ENCODE measurements at regions not wholly inside any gene's neighbourhood (a gene's known extent, or its start where the extent isn't known, plus 50 kb on each side); places are given as distances from the start of the nearest gene placed in this dataset.
"Not testable (repeated sequence)": the region's sequence is repeated elsewhere in the genome, so short reads cannot be mapped to it uniquely, and the experiment has no call there.

DNA sequence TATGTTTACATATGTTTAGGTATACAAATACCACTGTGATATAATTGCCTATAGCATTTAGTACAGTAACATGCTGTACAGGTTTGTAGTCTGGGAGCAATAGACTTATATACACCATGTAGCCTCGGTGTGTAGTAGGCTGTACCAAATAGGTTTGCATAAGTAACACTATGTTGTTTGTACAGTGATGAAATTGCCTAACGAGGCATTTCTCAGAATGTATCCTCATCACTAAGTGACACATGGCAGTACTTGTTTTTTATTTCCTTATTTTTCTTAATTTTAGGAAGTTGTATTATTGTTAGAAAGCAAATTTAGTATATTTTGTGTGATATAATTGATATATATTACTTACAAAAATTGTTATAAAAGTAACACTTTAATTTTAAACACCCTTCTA, 840.9 kb downstream of the LTN1 start:
- H3K4me3 Mint-ChIP-seq = no peak overlapping the region
- no peak for DNase-seq
- no peaks in the 10 kb centered on the region for H3K9me3 Mint-ChIP-seq
- no peak overlapping the region for H3K27ac Mint-ChIP-seq
- no peaks in the 10 kb centered on the region for H3K27me3 Mint-ChIP-seq
- H3K4me1 Mint-ChIP-seq = no peaks in the 10 kb centered on the region
- ATAC-seq = no peak

DNA sequence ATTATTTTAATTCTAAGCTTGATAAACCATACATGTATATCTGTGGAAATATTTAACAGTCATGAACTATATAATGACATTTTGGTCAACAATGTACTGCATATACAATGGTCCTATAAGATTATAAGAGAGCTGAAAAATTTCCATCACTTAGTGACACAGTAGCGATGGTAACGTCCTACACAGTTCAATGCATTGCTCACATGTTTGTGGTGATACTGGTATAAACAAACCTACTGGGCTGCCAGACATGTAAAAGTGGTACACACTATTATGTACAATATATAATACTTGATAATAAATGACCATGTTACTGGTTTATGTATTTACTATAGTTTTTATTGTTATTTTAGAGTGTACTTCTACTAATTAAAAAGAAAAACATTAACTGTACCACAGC, 841.9 kb downstream of the LTN1 start:
- Mint-ChIP-seq H3K9me3 (no peaks in the 10 kb centered on the region), H3K27me3 (no peaks in the 10 kb centered on the region), H3K27ac (no peak overlapping the region), H3K4me3 (no peak overlapping the region), H3K4me1 (no peaks in the 10 kb centered on the region)
- DNase-seq (no peak), ATAC-seq (no peak)

DNA sequence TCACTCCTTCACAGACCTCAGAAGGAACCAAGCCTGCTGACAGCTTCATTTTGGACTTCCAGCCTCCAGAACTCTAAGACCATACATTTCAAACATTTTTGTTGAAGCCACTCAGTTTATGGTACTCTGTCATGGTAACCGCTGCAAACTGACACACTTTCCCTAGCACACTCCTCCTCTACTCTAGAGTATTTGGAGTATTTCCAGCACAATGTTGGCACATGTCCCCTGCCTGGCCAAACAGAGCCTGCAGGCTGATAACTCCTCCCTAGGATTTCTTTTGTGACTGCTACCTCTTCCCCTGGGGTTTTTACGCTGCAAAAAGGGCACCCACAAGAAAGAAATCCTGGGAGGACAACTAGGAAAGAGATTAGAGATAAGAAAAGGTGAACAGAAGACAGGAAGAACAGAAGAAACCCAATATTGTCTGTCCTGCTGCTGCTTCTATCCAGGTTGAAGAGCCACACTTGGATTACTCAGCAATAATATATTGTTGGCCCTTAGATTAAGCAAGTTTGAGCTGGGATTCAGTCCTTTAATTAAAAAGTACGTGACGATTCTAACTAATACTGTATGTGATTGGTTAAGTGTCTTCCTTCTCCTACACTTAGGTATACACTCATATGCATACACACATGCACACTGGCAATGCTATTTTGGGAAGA, 844.1 kb downstream of the LTN1 start:
- ATAC-seq = no peak
- no peak for DNase-seq
- no peak overlapping the region for H3K4me3 Mint-ChIP-seq
- no peaks in the 10 kb centered on the region for H3K9me3 Mint-ChIP-seq
- H3K27ac Mint-ChIP-seq = no peak overlapping the region
- no peaks in the 10 kb centered on the region for H3K27me3 Mint-ChIP-seq
- no peaks in the 10 kb centered on the region for H3K4me1 Mint-ChIP-seq

DNA sequence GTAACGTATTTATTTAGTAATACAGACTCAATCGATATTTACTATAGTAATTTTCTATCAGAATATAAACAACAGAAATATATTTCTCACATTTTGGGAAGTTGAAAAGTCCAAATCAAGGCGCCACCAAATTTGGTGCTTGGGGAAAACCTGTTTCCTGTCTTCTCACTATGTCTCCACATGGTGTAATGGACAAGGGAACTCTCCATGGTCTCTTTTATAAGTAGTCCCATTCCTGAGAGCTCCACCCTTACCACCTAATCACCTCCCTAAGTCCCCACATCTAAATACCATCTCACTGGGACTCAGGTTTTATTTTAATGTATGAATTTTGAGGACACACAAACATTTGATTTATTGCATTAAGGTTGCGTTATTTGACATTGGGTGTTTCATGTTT, 848.0 kb downstream of the LTN1 start:
- H3K4me3 Mint-ChIP-seq = no peak overlapping the region
- no peak for ATAC-seq
- no peaks in the 10 kb centered on the region for H3K9me3 Mint-ChIP-seq

DNA sequence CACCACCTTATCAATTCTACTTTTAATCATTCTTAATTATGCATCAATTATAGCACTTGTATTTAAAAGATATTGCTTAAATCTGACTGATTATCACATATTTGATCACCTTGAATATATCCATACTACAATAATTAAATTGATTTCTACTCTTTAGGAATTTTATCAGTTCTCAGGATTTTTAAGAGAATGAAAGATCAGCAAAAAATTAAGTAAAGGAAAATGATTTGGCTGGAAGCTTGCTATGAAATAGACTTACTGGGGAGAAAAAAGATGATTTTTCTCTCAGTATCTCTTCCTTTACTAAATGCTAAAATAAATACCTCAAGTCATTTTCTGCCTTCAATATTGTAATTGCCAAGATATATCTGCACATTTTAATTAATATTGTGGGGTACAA, 848.6 kb downstream of the LTN1 start:
- H3K27me3 Mint-ChIP-seq = no peaks in the 10 kb centered on the region
- H3K4me3 Mint-ChIP-seq = no peak overlapping the region
- no peak for DNase-seq
- no peaks in the 10 kb centered on the region for H3K9me3 Mint-ChIP-seq
- H3K27ac Mint-ChIP-seq = no peak overlapping the region
- H3K4me1 Mint-ChIP-seq = no peaks in the 10 kb centered on the region
- no peak for ATAC-seq

More for the DNA sequence above, 848.0 kb downstream of the LTN1 start:
- no peaks in the 10 kb centered on the region for H3K27me3 Mint-ChIP-seq
- H3K27ac Mint-ChIP-seq = no peak overlapping the region
- H3K4me1 Mint-ChIP-seq = no peaks in the 10 kb centered on the region
- DNase-seq = no peak

DNA sequence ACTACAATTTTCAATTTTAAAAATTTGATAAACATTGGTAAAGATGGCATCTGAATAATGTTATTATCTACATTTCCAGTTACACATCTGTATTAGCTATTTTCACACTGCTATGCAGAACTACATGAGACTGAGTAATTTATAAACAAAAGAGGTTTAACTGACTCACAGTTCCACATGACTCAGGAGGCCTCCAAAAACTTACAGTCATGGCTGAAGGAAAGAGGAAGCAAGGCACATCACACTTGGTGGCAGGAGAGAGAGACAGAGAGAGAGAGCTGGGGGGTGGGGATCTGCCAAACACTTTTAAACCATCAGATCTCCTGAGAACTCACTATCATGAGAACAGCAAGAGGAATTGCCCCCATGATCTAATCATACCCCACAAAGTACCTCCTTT, 850.0 kb downstream of the LTN1 start:
- Mint-ChIP-seq H3K27me3 (no peaks in the 10 kb centered on the region), H3K4me3 (no peak overlapping the region), H3K4me1 (no peaks in the 10 kb centered on the region), H3K9me3 (no peaks in the 10 kb centered on the region), H3K27ac (no peak overlapping the region)
- ATAC-seq (no peak), DNase-seq (no peak)

DNA sequence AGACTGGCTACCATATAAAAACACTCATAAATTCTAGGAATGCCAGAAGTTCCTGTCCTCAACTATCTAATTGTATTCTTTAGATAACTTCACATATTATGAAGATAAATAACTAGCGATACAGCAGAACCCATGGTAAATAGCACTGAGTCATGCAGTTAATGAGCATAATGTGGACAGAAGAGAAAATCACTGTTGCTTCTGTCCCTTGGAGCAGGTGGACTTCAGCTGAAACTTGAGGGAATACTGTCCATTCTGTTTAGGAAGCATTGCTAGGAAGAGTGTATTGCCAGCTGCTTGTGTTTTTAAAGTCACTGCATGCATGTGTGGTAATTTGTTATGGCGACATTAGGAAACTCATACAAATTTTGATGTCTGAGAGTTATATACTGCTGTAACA, 854.4 kb downstream of the LTN1 start:
- Mint-ChIP-seq H3K27me3 (no peaks in the 10 kb centered on the region), H3K9me3 (no peaks in the 10 kb centered on the region), H3K4me1 (no peaks in the 10 kb centered on the region), H3K4me3 (no peak overlapping the region), H3K27ac (no peak overlapping the region)
- DNase-seq (no peak), ATAC-seq (no peak)

DNA sequence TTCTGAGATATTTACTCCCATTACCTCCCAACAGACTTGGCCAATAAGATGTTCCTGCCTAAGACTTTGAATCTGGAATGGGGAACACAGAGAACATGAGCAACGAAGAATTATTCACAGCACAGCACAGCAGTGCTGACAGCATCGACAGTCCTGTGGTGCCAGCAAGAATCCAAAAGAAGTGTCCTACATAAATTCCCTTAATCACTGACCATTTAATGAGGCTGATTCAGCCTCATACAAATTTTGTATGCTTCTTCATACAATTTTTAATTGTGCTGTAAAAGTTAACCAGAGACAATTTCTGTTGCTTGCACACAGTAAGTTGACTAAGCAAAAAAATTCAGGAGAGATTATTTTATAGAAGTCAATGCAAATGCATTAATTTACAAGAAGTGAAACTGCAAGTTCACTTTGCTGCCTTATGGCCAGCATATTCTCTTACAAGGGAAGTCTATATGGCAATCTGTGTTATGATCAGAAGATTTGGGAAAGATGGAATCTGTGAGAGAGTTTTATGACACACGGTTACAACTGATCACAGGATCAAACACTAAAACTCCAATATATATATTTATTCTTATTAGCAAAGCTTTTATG, 855.9 kb downstream of the LTN1 start:
- H3K27me3 Mint-ChIP-seq = no peaks in the 10 kb centered on the region
- DNase-seq (no peak), ATAC-seq (no peak)
- no peak overlapping the region for H3K4me3 Mint-ChIP-seq
- H3K9me3 Mint-ChIP-seq = peaks cover 0 to 5% of the 10 kb centered on the region in 2 donors
- no peaks in the 10 kb centered on the region for H3K4me1 Mint-ChIP-seq
- H3K27ac Mint-ChIP-seq = no peak overlapping the region

DNA sequence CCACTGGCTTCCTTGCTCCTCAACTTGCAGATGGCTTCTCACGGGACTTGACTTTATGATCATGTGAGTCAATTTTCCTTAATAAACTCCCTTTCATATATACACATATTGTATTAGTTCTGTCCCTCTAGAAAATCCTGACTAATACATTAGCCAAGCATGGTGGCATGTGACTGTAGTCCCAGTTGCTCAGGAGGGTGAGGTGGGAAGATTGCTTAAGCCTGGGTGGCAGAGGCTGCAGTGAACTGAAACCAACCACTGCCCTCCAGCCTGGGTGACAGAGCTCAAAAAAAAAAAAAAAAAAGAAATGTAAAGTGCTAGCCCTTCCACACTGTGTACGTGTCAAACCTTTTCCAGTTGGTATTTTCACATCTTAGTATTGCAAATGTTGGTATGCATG, 857.0 kb downstream of the LTN1 start:
- no peaks in the 10 kb centered on the region for H3K27me3 Mint-ChIP-seq
- no peak for DNase-seq
- no peak for ATAC-seq
- no peak overlapping the region for H3K27ac Mint-ChIP-seq
- peaks cover 0 to 10% of the 10 kb centered on the region in 2 donors for H3K9me3 Mint-ChIP-seq
- H3K4me3 Mint-ChIP-seq = no peak overlapping the region
- no peaks in the 10 kb centered on the region for H3K4me1 Mint-ChIP-seq

DNA sequence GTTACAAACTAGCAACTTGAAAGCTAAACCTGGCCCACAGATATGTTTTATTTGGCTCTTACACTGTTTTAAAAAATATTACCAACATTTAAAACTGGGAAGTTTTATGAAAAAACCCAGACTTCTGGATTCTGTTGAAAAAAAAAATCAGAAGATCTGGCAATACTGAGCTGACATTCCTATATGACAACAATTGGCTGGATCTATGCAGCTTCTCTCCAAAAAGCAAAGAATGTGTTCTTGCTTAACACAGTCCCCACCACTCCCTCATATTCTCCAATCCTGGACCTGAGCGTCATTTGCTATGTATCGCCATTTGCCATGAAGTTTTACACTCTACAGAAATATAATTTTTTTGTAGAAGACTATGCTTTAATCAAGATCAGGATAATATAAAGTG, 859.6 kb downstream of the LTN1 start:
- H3K9me3 Mint-ChIP-seq = peaks cover 0 to 10% of the 10 kb centered on the region in 2 donors
- no peak overlapping the region for H3K27ac Mint-ChIP-seq
- H3K27me3 Mint-ChIP-seq = no peaks in the 10 kb centered on the region
- H3K4me3 Mint-ChIP-seq = no peak overlapping the region
- DNase-seq = no peak
- H3K4me1 Mint-ChIP-seq = no peaks in the 10 kb centered on the region
- no peak for ATAC-seq

DNA sequence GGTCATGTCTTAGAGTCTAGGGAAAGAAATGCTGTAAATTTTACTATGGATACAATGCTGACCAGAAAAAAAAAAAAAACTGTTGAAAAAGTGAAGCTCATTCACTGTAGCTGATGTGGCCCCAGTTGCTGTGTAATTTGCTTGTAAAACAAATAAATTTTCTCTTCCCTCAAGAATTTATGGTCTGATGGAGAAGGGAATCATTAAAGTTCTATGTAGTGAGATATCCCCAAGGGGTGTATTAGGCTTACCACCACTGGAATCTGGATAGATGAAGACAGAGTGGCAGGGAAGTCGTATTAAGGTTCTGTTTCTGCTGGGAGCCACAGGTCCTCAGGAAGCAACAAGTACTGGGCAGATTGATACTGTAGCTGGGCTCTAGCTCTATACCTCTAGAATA, 860.0 kb downstream of the LTN1 start:
- peaks cover 0 to 10% of the 10 kb centered on the region in 2 donors for H3K9me3 Mint-ChIP-seq
- no peaks in the 10 kb centered on the region for H3K27me3 Mint-ChIP-seq

DNA sequence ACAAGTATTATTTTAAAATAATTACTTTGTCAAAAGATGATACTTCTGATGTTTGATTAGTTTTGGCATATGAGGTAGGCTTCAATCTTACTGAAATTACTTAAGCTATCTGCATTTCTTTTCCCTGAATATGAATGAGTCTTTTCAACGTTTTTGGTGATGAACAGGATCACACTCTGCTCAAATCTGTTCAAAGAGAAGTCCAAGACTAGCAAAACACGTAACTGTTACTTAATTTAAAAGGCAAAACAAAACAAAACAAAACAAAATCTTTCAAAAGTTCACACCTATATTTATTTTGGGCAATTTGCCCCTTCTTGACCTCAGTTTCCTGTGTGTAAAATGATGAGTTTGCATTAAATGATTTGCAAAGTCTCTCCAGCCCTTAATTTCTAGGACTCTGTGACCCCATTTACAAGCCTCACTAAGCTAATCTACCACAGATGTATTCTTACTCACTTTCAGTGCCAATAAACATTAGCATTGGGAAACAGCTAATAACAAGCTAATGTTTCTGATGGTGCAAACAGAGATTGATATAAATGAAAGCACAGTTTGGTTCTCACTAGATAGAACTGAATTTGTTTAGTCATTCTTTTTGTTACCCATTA, 865.4 kb downstream of the LTN1 start:
- H3K9me3 Mint-ChIP-seq = peaks cover 0 to 10% of the 10 kb centered on the region in 2 donors
- H3K4me3 Mint-ChIP-seq = no peak overlapping the region
- DNase-seq = no peak
- no peaks in the 10 kb centered on the region for H3K4me1 Mint-ChIP-seq
- no peak overlapping the region for H3K27ac Mint-ChIP-seq
- H3K27me3 Mint-ChIP-seq = no peaks in the 10 kb centered on the region
- ATAC-seq = no peak

More for the DNA sequence above, 860.0 kb downstream of the LTN1 start:
- Mint-ChIP-seq H3K4me1 (no peaks in the 10 kb centered on the region), H3K4me3 (no peak overlapping the region), H3K27ac (no peak overlapping the region)
- no peak for ATAC-seq
- DNase-seq = no peak

DNA sequence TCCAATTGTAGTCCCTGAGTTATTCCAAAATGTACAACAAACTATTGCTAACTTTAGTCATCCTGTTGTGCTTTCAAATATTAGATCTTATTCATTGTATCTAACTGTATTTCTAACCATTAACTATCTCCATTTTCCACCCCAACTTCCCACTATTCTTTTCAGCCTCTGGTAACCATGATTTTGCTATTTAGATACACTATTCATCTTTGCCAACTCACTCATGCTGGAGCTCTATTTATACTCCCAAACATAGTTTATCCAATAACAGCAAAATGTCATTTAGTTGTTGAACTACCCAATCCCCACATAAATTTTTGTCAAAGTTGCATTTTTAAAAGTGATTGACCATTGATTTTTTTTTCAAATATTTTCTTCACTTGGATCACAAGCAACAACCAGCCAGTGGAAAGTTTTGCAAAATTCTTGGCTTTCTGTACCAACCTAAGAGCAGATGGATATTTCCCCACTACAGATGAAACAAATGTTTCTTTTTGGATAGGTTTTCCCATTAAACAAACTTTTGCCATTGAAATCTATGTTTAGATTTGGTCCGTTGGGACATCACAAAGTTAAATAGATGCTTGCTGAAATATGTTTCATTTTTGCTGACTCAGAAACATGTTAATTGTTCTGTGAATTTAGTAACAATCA, 866.0 kb downstream of the LTN1 start:
- no peaks in the 10 kb centered on the region for H3K4me1 Mint-ChIP-seq
- no peak for DNase-seq
- no peaks in the 10 kb centered on the region for H3K27me3 Mint-ChIP-seq
- H3K9me3 Mint-ChIP-seq = peaks cover 0 to 4% of the 10 kb centered on the region in 2 donors
- no peak overlapping the region for H3K27ac Mint-ChIP-seq
- ATAC-seq = no peak
- no peak overlapping the region for H3K4me3 Mint-ChIP-seq

DNA sequence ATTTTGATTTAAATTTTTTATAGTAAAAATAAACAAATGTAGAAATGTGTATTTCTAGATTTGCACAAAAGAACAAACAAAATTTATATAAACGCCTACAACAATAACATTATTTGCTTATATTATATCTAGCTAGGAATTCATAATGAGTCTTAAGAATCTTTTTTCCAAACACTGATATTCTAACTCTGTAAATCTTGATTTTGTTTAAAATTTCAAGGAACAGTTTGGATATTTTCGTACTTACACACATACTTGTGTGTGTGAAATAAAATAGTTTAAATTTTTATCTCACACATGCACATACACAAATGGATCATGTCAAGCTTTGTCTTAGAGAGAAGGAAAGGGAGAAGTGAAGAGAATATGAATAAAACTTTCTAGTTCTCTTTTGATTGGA, 868.1 kb downstream of the LTN1 start:
- ATAC-seq = no peak
- Mint-ChIP-seq H3K27ac (no peak overlapping the region), H3K9me3 (no peaks in the 10 kb centered on the region), H3K4me1 (no peaks in the 10 kb centered on the region), H3K27me3 (no peaks in the 10 kb centered on the region), H3K4me3 (no peak overlapping the region)
- no peak for DNase-seq

DNA sequence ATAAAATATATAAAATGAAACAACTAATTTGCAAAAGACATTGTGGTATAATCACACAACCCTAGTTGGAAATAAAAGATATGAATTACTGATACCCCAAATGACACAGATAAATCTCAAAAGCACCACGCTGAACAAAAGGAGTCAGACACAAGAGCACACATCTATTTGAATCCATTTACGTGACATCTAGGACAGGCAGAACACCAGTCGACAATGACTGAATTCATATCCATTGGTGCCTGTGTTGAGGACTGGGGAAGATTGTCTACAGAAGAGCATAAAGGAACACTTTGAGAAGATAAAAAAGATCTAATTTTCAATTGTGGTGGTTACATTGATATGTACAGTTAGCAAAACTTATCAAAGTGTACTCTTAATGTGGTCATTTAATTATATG, 874.1 kb downstream of the LTN1 start:
- Mint-ChIP-seq H3K27me3 (no peaks in the 10 kb centered on the region), H3K4me3 (no peak overlapping the region), H3K4me1 (no peaks in the 10 kb centered on the region), H3K27ac (no peak overlapping the region), H3K9me3 (no peaks in the 10 kb centered on the region)
- DNase-seq = no peak
- ATAC-seq = no peak

DNA sequence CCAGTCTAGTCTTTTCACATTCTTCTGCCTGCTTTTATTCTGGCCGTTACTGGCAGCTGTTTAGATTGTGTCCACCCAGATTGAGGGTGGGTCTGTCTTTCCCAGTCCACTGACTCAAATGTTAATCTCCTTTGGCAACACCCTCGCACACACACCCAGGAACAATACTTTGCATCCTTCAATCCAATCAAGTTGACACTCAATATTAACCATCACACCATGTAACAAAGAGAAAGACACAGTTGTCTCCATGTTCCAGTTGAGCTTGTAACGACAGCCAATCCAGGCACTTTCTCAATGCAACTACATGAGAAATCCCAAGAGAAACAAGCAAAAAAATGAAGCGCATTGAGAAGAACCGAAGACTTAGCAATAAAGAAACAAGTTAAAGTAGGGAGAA, 877.7 kb downstream of the LTN1 start:
- not testable (repeated sequence) for H3K27me3 Mint-ChIP-seq, DNase-seq, H3K9me3 Mint-ChIP-seq, H3K4me3 Mint-ChIP-seq, ATAC-seq, H3K27ac Mint-ChIP-seq, H3K4me1 Mint-ChIP-seq
